HEK293 (cell line): ENCODE measurements at regions not wholly inside any gene's neighbourhood (a gene's known extent, or its start where the extent isn't known, plus 50 kb on each side); places are given as distances from the start of the nearest gene placed in this dataset.

ENCODE experiments used
- CTCF ChIA-PET: fragments of 350-600 bp; formaldehyde crosslinking; extraction: SDS; loops from one replicate; lab custom pipeline; 2021; ENCODE audit warnings: antibody characterized with exemption; lab: Yijun Ruan, JAX
- POLR2A ChIA-PET: fragments of 300-600 bp; formaldehyde crosslinking; extraction: SDS; loops from one replicate; lab custom pipeline; 2020; ENCODE audit warnings: antibody characterized with exemption, inconsistent platforms; lab: Yijun Ruan, JAX
- H3K27ac ChIP-seq: fragments of 200-500 bp; sonication (Bioruptor generic); 2 replicates; pipeline ENCODE4 v1.5.1; 2014; ENCODE audit warnings: low read depth, low read length, control low read depth, inconsistent platforms; ENCODE audit errors: extremely low read depth
- H3K36me3 ChIP-seq, 2 experiments: fragments of 200-500 bp in 1 of 2; sonication (Bioruptor generic) in 1 of 2; 1 replicate in 1 of 2; 2 replicates in 1 of 2; pipeline ENCODE4 v1.5.1; 2014 to 2017; ENCODE audit warnings: inconsistent platforms in 2 of 2, low read length in 2 of 2; ENCODE audit not compliant: control insufficient read depth in 2 of 2, insufficient read depth in 1 of 2
- H3K4me1 ChIP-seq: fragments of 200-500 bp; sonication (Bioruptor generic); 2 replicates; pipeline ENCODE4 v1.5.1; 2014; ENCODE audit warnings: mild to moderate bottlenecking, low read length, inconsistent platforms; ENCODE audit not compliant: control insufficient read depth, insufficient read depth
- H3K4me3 ChIP-seq: 2 replicates; pipeline ENCODE4 v1.5.1; 2011; ENCODE audit warnings: low read depth, mild to moderate bottlenecking, control low read depth, low read length, moderate library complexity
- H3K9me3 ChIP-seq: fragments of 200-500 bp; sonication (Bioruptor generic); 2 replicates; pipeline ENCODE4 v1.5.1; 2014; ENCODE audit warnings: low read depth, low read length, inconsistent platforms; ENCODE audit not compliant: control insufficient read depth, insufficient read depth
- BCL11B ChIP-seq: fragments of 450-650 bp; formaldehyde crosslinking; IDR thresholded peaks from 2 replicates; pipeline ENCODE4 v1.5.1; 2016; ENCODE audit warnings: low read depth, missing biosample characterization, missing genetic modification characterization
- GLIS1 ChIP-seq: fragments of 450-650 bp; formaldehyde crosslinking; IDR thresholded peaks from 2 replicates; pipeline ENCODE4 v1.5.1; 2016; ENCODE audit warnings: missing biosample characterization, missing genetic modification characterization
- HIC1 ChIP-seq: fragments of 450-650 bp; formaldehyde crosslinking; IDR thresholded peaks from 2 replicates; pipeline ENCODE4 v1.5.1; 2016; ENCODE audit warnings: missing biosample characterization, missing genetic modification characterization
- HOXA7 ChIP-seq: sonication (generic); formaldehyde crosslinking; IDR thresholded peaks from 2 replicates; pipeline ENCODE4 v1.8.1; 2022; ENCODE audit warnings: missing genetic modification reagents, borderline replicate concordance
- KLF17 ChIP-seq: fragments of 450-650 bp; formaldehyde crosslinking; IDR thresholded peaks from 2 replicates; pipeline ENCODE4 v1.5.1; 2016; ENCODE audit warnings: missing biosample characterization, missing genetic modification characterization
- MYNN ChIP-seq: fragments of 450-650 bp; formaldehyde crosslinking; IDR thresholded peaks from 2 replicates; pipeline ENCODE4 v1.5.1; 2016; ENCODE audit warnings: missing biosample characterization, missing genetic modification characterization, borderline replicate concordance
- MZF1 ChIP-seq: fragments of 450-650 bp; formaldehyde crosslinking; IDR thresholded peaks from 2 replicates; pipeline ENCODE4 v1.5.1; 2017; ENCODE audit warnings: missing biosample characterization, missing genetic modification characterization, borderline replicate concordance
- SP7 ChIP-seq: fragments of 450-650 bp; formaldehyde crosslinking; IDR thresholded peaks from 2 replicates; pipeline ENCODE4 v1.5.1; 2016; ENCODE audit warnings: missing biosample characterization, missing genetic modification characterization
- ZBTB1 ChIP-seq: fragments of 450-650 bp; formaldehyde crosslinking; IDR thresholded peaks from 2 replicates; pipeline ENCODE4 v1.5.1; 2016; ENCODE audit warnings: missing biosample characterization, missing genetic modification characterization
- ZBTB20 ChIP-seq: fragments of 450-650 bp; formaldehyde crosslinking; IDR thresholded peaks from 2 replicates; pipeline ENCODE4 v1.5.1; 2016; ENCODE audit warnings: missing biosample characterization, missing genetic modification characterization
- ZFHX2 ChIP-seq: fragments of 450-650 bp; formaldehyde crosslinking; conservative IDR thresholded peaks from 2 replicates; pipeline ENCODE4 v1.5.1; 2016; ENCODE audit warnings: missing biosample characterization, missing genetic modification characterization
- ZNF324 ChIP-seq: fragments of 450-650 bp; formaldehyde crosslinking; IDR thresholded peaks from 2 replicates; pipeline ENCODE4 v1.5.1; 2016; ENCODE audit warnings: missing biosample characterization, missing genetic modification characterization
- ZNF354C ChIP-seq: fragments of 450-650 bp; formaldehyde crosslinking; IDR thresholded peaks from 2 replicates; pipeline ENCODE4 v1.5.1; 2016; ENCODE audit warnings: missing biosample characterization, missing genetic modification characterization, low read depth, borderline replicate concordance
- ZNF423 ChIP-seq: fragments of 450-650 bp; formaldehyde crosslinking; IDR thresholded peaks from 2 replicates; pipeline ENCODE4 v1.5.1; 2016; ENCODE audit warnings: missing biosample characterization, missing genetic modification characterization
- ZNF629 ChIP-seq: fragments of 450-650 bp; formaldehyde crosslinking; IDR thresholded peaks from 2 replicates; pipeline ENCODE4 v1.5.1; 2017; ENCODE audit warnings: missing biosample characterization, missing genetic modification characterization
- ZNF664 ChIP-seq: fragments of 450-650 bp; formaldehyde crosslinking; IDR thresholded peaks from 2 replicates; pipeline ENCODE4 v1.5.1; 2016; ENCODE audit warnings: missing biosample characterization, missing genetic modification characterization
- ZNF837 ChIP-seq: fragments of 450-650 bp; formaldehyde crosslinking; IDR thresholded peaks from 2 replicates; pipeline ENCODE4 v1.5.1; 2016; ENCODE audit warnings: missing biosample characterization, missing genetic modification characterization
- ZSCAN4 ChIP-seq: fragments of 450-650 bp; formaldehyde crosslinking; IDR thresholded peaks from 2 replicates; pipeline ENCODE4 v1.5.1; 2017; ENCODE audit warnings: missing biosample characterization, missing genetic modification characterization
- TF ChIP-seq, protein P1 (sequence below): fragments of 450-650 bp; formaldehyde crosslinking; IDR thresholded peaks from 2 replicates; pipeline ENCODE4 v1.5.1; 2016; ENCODE audit warnings: missing biosample characterization, missing genetic modification characterization
- TF ChIP-seq, protein P2 (sequence below): fragments of 450-650 bp; formaldehyde crosslinking; IDR thresholded peaks from 2 replicates; pipeline ENCODE4 v1.5.1; 2016; ENCODE audit warnings: missing biosample characterization, missing genetic modification characterization, low read depth
- TF ChIP-seq, protein P3 (sequence below): fragments of 450-650 bp; formaldehyde crosslinking; IDR thresholded peaks from 2 replicates; pipeline ENCODE4 v1.5.1; 2017; ENCODE audit warnings: missing biosample characterization, missing genetic modification characterization

- POLR2A ChIA-PET, result no interaction called here
- H3K27ac ChIP-seq, result no peak overlapping the region
Observed at GRCh38 chr14:39984323-39984722, 552.1 kb upstream of the FBXO33 start.

DNA sequence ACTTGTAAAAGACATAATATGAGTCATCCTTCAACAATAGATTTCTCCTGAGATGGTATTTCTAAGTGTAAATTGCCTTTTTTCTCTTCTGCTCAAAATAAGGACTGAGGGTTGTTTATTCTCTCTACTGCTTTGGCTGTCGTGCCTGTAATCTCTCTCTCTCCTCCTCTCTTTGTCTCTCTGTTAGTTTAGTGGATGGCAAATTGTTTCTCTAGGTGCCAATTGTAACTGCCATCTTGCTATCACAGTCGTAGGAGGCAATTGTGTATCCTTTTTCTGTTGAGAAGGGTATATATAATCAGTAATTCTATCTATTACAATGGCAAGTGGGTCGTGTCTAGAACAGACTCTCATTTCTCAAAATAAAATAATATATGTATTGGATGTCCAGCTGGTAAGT lies 545.0 kb upstream of the FBXO33 start:
- H3K36me3 ChIP-seq, result no peaks in the 10 kb centered on the region
- H3K4me1 ChIP-seq, result no peaks in the 10 kb centered on the region
- no peak overlapping the region for H3K4me3 ChIP-seq
- ChIA-PET CTCF (no interaction called here), POLR2A (no interaction called here)
- no peaks in the 10 kb centered on the region for H3K9me3 ChIP-seq
- no peak overlapping the region for H3K27ac ChIP-seq
- TF ChIP-seq, protein P1, sequence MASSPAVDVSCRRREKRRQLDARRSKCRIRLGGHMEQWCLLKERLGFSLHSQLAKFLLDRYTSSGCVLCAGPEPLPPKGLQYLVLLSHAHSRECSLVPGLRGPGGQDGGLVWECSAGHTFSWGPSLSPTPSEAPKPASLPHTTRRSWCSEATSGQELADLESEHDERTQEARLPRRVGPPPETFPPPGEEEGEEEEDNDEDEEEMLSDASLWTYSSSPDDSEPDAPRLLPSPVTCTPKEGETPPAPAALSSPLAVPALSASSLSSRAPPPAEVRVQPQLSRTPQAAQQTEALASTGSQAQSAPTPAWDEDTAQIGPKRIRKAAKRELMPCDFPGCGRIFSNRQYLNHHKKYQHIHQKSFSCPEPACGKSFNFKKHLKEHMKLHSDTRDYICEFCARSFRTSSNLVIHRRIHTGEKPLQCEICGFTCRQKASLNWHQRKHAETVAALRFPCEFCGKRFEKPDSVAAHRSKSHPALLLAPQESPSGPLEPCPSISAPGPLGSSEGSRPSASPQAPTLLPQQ, result no peak
- TF ChIP-seq, protein P2, sequence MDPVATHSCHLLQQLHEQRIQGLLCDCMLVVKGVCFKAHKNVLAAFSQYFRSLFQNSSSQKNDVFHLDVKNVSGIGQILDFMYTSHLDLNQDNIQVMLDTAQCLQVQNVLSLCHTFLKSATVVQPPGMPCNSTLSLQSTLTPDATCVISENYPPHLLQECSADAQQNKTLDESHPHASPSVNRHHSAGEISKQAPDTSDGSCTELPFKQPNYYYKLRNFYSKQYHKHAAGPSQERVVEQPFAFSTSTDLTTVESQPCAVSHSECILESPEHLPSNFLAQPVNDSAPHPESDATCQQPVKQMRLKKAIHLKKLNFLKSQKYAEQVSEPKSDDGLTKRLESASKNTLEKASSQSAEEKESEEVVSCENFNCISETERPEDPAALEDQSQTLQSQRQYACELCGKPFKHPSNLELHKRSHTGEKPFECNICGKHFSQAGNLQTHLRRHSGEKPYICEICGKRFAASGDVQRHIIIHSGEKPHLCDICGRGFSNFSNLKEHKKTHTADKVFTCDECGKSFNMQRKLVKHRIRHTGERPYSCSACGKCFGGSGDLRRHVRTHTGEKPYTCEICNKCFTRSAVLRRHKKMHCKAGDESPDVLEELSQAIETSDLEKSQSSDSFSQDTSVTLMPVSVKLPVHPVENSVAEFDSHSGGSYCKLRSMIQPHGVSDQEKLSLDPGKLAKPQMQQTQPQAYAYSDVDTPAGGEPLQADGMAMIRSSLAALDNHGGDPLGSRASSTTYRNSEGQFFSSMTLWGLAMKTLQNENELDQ (tag by site-specific recombination), result no peak
- TF ChIP-seq ZSCAN4 (tag by site-specific recombination) (no peak), SP7 (tag by site-specific recombination) (no peak), HOXA7 (no peak)

More at GRCh38 chr14:39984323-39984722, 552.1 kb upstream of the FBXO33 start:
- H3K9me3 ChIP-seq, result no peaks in the 10 kb centered on the region
- no peak overlapping the region for H3K4me3 ChIP-seq
- H3K36me3 ChIP-seq, result no peaks in the 10 kb centered on the region
- CTCF ChIA-PET, result no interaction called here
- H3K4me1 ChIP-seq, result no peaks in the 10 kb centered on the region
- TF ChIP-seq ZNF324 (no peak), ZNF629 (tag by site-specific recombination) (no peak), MZF1 (tag by site-specific recombination) (no peak), HIC1 (tag by site-specific recombination) (no peak), ZNF664 (tag by site-specific recombination) (no peak), BCL11B (tag by site-specific recombination) (no peak), KLF17 (tag by site-specific recombination) (no peak), MYNN (tag by site-specific recombination) (no peak), GLIS1 (no peak), ZSCAN4 (tag by site-specific recombination) (no peak), SP7 (tag by site-specific recombination) (no peak), ZBTB20 (tag by site-specific recombination) (no peak), ZFHX2 (tag by site-specific recombination) (no peak), ZBTB1 (no peak), ZNF837 (no peak), ZNF354C (tag by site-specific recombination) (no peak), ZNF423 (no peak)
- TF ChIP-seq, protein P3, sequence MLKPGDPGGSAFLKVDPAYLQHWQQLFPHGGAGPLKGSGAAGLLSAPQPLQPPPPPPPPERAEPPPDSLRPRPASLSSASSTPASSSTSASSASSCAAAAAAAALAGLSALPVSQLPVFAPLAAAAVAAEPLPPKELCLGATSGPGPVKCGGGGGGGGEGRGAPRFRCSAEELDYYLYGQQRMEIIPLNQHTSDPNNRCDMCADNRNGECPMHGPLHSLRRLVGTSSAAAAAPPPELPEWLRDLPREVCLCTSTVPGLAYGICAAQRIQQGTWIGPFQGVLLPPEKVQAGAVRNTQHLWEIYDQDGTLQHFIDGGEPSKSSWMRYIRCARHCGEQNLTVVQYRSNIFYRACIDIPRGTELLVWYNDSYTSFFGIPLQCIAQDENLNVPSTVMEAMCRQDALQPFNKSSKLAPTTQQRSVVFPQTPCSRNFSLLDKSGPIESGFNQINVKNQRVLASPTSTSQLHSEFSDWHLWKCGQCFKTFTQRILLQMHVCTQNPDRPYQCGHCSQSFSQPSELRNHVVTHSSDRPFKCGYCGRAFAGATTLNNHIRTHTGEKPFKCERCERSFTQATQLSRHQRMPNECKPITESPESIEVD (tag by site-specific recombination), result no peak
- TF ChIP-seq, protein P1, result no peak
- TF ChIP-seq, all 188 proteins: peak for 0
